NCI-H1694 treated with DMSO at 0.1 percent for 48 hours (cell line): ENCODE measurements at regions not wholly inside any gene's neighbourhood (a gene's known extent, or its start where the extent isn't known, plus 50 kb on each side); places are given as distances from the start of the nearest gene placed in this dataset.

Experiments
- DNase-seq: peaks from one replicate; lab custom pipeline; 2025; lab: John Stamatoyannopoulos, UW

- DNase-seq, result no peak
Observed at GRCh38 chr18:51399491-51400122, 202.1 kb upstream of the MEX3C start.

GRCh38 chr18:51400721-51401120 is 203.2 kb upstream of the MEX3C start:
- DNase-seq, result no peak

GRCh38 chr18:51401912-51402311 is 204.4 kb upstream of the MEX3C start:
- DNase-seq, result no peak

DNA sequence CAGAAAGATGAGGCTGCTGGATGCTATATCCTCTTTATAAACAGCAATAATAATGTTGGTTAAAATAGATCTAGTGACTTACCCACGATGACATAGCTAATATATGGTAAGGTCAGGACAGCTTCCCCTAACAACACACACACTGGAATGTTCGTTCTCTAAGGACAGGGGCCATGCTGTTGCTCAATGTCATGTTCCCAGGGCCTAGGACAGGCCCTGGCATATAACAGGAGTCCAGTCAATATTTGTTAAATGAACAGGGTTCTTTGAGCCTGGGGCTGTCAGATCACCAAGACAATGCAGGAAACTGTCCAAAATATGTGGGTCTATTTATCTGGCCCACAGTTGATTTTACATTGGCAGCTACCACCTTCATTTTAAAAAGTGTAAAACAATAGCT is 207.1 kb upstream of the MEX3C start:
- no peak for DNase-seq

- no peak for DNase-seq
Observed at GRCh38 chr18:51405683-51406477, 208.4 kb upstream of the MEX3C start.

DNA sequence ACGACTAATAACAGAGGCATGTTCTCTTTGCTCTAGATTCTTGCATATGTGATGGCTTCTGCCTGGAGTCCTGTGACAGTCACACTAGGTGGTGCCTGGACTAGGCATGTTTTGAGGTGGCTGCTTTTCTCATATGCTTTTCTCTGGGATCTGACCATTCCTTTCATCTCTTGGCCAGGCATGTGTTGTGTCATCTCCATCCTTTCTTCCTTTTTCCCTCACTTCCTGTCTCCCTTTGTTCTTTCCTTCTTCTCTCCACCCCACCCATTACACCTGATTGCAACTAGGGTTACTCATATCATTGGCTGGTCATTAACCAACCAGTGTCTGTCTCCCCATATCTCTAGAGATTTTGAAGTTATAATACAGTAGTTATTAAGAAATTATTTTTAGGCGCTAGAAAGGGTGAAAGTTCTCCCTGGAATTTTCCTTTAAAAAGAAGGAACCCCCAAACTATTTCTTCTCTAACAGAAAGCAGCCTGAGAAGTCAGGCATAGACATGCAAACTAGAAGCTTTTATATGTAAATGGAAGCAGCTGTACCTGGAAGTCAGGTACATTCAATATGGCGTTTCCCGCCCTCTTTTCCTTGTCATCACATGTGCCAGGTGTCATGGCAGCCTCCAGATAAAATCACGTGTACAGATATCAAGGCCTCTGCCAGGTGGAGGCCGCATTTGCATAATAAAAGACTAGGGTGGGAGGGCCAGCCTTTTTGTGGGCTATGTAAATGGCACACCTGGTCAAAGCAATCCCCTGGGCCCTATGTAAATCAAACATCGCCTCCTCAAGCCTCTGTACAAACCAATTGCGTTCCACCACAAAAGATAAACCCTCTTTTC is 220.4 kb upstream of the MEX3C start:
- DNase-seq, result no peak

DNA sequence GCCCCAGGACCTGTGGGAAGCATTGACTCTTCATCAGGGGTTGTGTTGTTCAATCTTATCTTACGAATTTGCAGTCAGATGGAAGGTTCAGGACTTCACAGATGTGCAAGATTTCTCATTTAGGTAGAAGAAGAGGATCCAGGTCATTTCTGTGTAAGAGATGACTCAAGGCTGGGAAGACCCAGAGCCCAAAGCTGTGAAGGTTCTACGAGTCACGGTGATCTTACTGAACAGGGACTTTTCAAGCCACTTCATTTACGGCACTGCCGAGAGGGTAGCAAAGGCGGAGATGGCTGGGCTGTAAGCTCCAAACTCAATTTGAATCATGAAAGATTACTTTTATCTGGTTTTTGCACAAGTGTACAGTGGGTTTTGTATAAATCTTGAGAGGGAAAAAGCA is 228.0 kb upstream of the MEX3C start:
- DNase-seq, result no peak

GRCh38 chr18:51425889-51426288 is 228.4 kb upstream of the MEX3C start:
- DNase-seq, result no peak

DNA sequence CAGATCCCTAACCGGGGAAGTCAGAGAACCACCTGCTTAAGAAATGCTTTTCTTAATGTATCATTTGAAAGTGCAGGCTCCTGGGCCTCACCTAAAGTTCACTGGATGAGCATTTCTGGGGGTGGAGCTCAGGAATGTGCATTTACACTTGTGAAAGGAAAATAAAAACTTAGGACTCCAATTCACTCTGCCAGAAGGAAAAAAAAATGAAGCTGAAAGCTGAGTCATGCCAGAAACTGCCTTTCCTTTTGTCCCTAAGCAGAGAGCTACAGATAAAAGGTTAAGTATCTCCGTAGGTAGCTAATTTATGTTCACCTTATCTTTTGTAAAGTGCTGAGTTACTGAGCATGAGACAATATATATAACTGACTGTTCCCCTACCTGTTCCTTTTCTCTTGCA is 229.5 kb upstream of the MEX3C start:
- DNase-seq, result no peak

DNA sequence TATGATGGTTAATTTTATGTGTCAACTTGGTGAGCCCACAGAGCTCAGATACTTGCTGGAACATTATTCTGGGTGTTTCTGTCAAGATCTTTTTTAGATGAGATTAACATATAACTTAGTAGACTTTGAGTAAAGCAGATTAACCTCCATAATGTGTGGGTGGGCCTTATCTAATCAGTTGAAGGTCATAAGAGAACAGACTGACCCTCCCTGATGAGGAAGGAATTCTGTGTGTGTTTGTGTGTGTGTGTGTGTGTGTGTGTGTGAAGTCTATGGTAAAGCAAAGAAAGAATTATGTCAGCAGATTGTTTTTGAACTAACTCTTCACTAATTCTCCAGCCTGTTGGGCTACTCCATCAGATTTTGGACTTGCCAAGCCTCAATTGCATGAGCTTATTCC is 232.2 kb upstream of the MEX3C start:
- no peak for DNase-seq

DNA sequence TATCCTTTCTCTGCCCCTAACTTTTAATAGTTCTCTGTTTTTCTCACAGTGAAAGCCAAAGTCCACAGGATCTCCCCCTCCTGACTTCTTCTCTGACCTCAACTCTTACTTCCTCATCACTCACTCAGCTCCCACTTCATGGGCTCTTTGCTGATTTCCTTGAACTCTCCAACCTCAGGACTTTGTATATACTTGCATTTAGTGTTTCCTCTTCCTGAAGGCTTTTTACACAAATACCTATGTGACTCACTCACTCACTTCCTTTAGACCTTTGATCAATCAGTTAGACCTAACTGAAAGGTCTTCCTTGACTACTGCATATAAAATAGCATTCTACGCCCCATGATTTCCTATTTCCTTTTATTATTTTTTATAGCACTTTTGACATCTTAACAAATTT is 233.1 kb upstream of the MEX3C start:
- DNase-seq, result no peak

- DNase-seq, result no peak
Observed at GRCh38 chr18:51433296-51433695, 235.8 kb upstream of the MEX3C start.

- no peak for DNase-seq
Observed at GRCh38 chr18:51433881-51434280, 236.4 kb upstream of the MEX3C start.

DNA sequence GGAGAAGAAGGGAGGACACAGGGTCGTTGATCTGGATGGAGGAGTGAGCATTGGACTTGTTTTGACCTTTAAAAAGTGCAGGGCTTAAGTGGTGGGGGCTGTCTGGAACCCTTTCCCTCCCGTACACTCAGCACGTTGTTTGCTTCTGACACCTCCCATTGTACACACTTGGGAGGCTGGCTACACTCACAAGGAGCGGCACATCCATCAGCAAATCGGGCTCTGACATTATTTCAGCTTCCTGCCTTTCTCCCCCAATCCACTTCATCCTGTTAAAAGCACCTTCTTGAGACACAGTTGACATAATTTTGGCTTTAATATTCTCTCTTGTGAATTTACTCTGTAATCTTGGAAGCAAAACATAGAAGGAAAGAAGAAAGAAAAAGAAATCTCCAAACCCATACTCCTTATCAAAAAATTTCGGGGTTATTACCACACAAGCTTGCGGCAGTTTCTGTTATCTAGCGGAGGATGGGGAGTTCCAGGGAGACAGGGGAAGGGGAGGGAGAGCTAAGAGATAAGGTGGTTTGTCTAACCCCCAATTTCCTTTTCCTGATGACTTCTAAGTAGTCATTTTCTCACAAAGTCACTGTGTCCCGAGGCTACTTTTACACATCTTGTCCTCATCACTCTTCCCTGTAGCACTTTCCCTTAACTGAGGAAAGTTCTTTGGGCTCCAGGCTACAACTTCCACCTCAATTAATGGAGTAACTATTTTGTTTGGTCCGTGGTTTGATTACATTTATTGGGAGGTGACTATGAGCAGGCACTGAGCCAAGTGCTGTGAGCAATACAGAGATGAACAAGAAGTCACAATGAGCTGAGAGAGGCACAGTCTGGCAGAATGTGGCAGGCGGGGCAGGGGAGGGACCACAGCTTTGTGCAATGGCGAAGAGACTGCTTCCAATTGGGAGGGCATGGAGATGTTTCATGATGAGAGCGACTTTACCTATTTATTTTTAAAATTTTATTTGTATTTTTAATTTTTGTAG is 240.1 kb upstream of the MEX3C start:
- no peak for DNase-seq

GRCh38 chr18:51438797-51439350 is 241.4 kb upstream of the MEX3C start:
- DNase-seq, result no peak

DNA sequence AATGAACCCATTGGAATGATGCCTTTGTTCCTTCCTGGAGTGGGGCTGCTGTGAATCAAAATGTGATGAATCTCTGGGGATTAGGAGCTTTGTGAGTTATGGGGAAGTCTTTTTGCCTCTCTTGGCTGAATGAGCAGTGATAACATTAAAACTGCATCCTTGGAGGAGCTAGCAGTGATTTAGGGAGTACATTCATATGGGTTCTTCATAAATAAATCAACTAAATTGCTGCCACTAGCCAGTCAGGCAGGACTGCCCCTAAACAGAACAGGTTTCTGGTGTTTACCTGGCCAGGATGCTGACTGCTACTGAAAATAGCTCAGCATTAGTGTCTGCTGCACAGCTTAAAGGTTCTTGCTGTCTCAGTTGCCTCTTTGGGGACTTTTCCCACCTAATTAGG is 244.5 kb upstream of the MEX3C start:
- DNase-seq, result no peak

DNA sequence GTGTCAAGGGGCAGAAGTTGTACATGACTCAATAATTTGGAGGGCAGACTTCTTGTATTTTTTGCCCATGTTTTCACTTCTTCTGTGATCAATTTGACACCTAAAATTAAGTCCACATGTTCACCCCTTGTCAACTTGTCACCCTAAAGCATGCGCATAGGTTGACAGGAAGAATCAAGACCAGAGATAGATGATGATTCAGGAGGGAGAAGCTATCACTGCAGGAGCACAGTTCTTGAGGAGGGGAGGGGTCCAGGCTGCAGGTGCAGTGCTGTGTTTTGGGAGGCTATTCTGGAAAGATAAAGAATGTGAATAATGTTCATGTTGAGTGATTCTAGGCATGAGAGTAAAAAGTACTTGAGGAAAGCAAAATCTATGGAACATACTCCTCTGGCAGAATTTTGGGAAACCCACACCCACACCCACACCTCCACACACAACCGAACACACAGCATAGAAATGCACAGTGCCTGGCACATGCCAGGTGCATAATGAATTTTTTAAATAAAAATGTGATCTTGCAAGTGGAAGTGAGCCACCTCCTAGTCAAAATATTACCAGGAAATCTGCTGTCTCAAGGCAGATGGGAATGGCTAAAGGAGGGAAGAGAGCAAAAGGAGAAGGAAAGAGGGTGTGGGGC is 249.2 kb upstream of the MEX3C start:
- DNase-seq, result no peak

GRCh38 chr18:51447351-51448342 is 250.2 kb upstream of the MEX3C start:
- DNase-seq, result no peak

DNA sequence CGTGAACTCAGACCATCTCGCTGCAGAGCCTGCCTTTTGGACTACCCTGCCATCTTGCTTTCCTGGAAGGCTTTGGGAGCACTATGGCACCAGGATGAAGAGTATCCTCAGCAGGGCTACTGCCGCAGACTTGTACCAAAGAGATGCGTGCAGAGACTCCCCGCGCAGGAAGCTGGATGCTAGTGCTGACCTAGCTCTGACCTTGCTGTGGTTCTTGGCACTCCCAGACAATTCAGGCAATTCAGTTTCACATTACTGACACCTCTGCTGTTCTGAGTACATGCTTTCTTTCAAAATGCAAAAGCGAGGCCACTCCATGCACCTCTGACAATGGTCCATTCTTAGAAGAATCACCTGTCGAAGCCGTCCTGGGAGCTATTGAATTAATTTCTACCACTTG is 251.5 kb upstream of the MEX3C start:
- DNase-seq, result no peak

DNA sequence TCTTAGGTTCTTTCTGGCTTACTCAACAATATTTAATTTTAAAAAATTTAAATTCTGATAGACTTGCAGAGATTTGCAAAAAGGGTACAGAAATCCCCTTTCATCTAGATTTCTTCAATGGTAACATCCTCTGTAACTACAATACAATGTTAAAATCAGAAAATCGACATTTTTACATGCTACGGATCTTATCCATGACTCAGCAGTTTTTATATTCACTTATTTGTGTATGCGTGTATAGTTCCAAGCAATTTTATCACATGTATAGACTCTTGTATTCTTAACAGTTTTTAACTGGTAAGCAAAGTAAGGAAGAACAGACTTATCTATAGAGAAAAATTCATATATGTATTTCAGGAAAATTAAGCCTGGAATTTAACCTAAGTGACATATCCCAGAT is 256.1 kb upstream of the MEX3C start:
- DNase-seq, result no peak
